Keratinocyte (primary cell): ENCODE measurements at regions not wholly inside any gene's neighbourhood (a gene's known extent, or its start where the extent isn't known, plus 50 kb on each side); places are given as distances from the start of the nearest gene placed in this dataset.

Source experiments
- DNase-seq: peaks from one replicate; pipeline ENCODE4 v3.0.0-alpha.2; 2011; ENCODE audit warnings: low read depth, missing footprints, low spot score
- FAIRE-seq: peaks from 2 replicates; lab custom pipeline; 2011; peaks lifted over from hg19 to GRCh38; lab: Jason Lieb, UNC
- H2AFZ ChIP-seq: 2 replicates; pipeline ENCODE4 v1.6.0; 2012; ENCODE audit warnings: low read length, control low read depth, inconsistent platforms; ENCODE audit not compliant: control insufficient read depth
- H3K27ac ChIP-seq: 2 replicates; pipeline ENCODE4 v1.5.1; 2011; ENCODE audit warnings: low read length; ENCODE audit not compliant: control insufficient read depth, insufficient read depth
- H3K27me3 ChIP-seq: 3 replicates; pipeline ENCODE4 v1.6.0; 2011; ENCODE audit warnings: low read length; ENCODE audit not compliant: control insufficient read depth, insufficient read depth; ENCODE audit errors: extremely low read depth
- H3K36me3 ChIP-seq, 2 experiments: 2 replicates in 1 of 2; 3 replicates in 1 of 2; pipeline ENCODE4 v1.5.1; 2011; ENCODE audit warnings: low read length in 2 of 2, mild to moderate bottlenecking in 1 of 2; ENCODE audit not compliant: control insufficient read depth in 2 of 2, insufficient read depth in 2 of 2; ENCODE audit errors: extremely low read depth in 1 of 2
- H3K4me1 ChIP-seq: 3 replicates; pipeline ENCODE4 v1.5.1; 2011; ENCODE audit warnings: low read length; ENCODE audit not compliant: control insufficient read depth, insufficient read depth; ENCODE audit errors: extremely low read depth
- H3K4me2 ChIP-seq: 3 replicates; pipeline ENCODE4 v1.6.0; 2011; ENCODE audit warnings: low read depth, low read length; ENCODE audit not compliant: control insufficient read depth, insufficient read depth; ENCODE audit errors: extremely low read depth
- H3K4me3 ChIP-seq, 3 experiments: fragments of 200-600 bp in 1 of 3; sonication (generic) in 1 of 3; 2 replicates in 2 of 3; 3 replicates in 1 of 3; pipeline ENCODE4 v1.5.1; 2011 to 2016; ENCODE audit warnings: low read length in 3 of 3, mild to moderate bottlenecking in 3 of 3, control low read depth in 2 of 3, inconsistent platforms in 1 of 3, low read depth in 1 of 3, mixed read lengths in 1 of 3, mixed run types in 1 of 3, moderate library complexity in 1 of 3; ENCODE audit not compliant: control insufficient read depth in 2 of 3, insufficient read depth in 2 of 3; ENCODE audit errors: extremely low read depth in 1 of 3
- H3K79me2 ChIP-seq: 2 replicates; pipeline ENCODE4 v1.6.0; 2012; ENCODE audit warnings: low read length; ENCODE audit not compliant: control insufficient read depth, insufficient read depth
- H3K9ac ChIP-seq: 3 replicates; pipeline ENCODE4 v1.6.0; 2011; ENCODE audit warnings: low read length; ENCODE audit not compliant: control insufficient read depth, insufficient read depth; ENCODE audit errors: extremely low read depth
- H3K9me1 ChIP-seq: 3 replicates; pipeline ENCODE4 v1.6.0; 2011; ENCODE audit warnings: low read length; ENCODE audit not compliant: control insufficient read depth, insufficient read depth; ENCODE audit errors: extremely low read depth
- H3K9me3 ChIP-seq: 2 replicates; pipeline ENCODE4 v1.5.1; 2012; ENCODE audit warnings: low read depth, low read length; ENCODE audit not compliant: control insufficient read depth
- H4K20me1 ChIP-seq: 3 replicates; pipeline ENCODE4 v1.6.0; 2011; ENCODE audit warnings: low read length; ENCODE audit not compliant: control insufficient read depth, insufficient read depth; ENCODE audit errors: extremely low read depth
- EZH2 ChIP-seq: IDR thresholded peaks from one replicate; pipeline ENCODE4 v1.6.1; 2012; ENCODE audit warnings: inconsistent platforms, mild to moderate bottlenecking, low read length, moderate library complexity
- dilution Hi-C: fragments of 300-500 bp; cut with MboI; formaldehyde crosslinking; loops from one replicate; pipeline ENCODE4 v1.7.0; 2020; ENCODE audit warnings: low sequenced_read_pairs; ENCODE audit not compliant: extremely low pct_ligation_motif_present
- TF ChIP-seq, protein P1 (sequence below), 3 experiments: IDR thresholded peaks in 1 of 3; conservative IDR thresholded peaks in 1 of 3; optimal IDR thresholded peaks in 1 of 3; 2 replicates in 2 of 3; 3 replicates in 1 of 3; pipeline versions ENCODE3 to v1.5.1; 2011; ENCODE audit warnings: low read length in 3 of 3, mild to moderate bottlenecking in 3 of 3, moderate library complexity in 2 of 3, control low read depth in 1 of 3, inconsistent platforms in 1 of 3; ENCODE audit not compliant: insufficient read depth in 2 of 3; ENCODE audit errors: extremely low read depth in 1 of 3

- Histone ChIP-seq H3K4me1 (peaks cover 35% of the 10 kb centered on the region), H3K27me3 (no peaks in the 10 kb centered on the region), H3K9me1 (no peaks in the 10 kb centered on the region), H3K4me2 (no peak overlapping the region), H3K9ac (no peak overlapping the region), H3K79me2 (no peaks in the 10 kb centered on the region), H2AFZ (no peak overlapping the region), H3K27ac (no peak overlapping the region), H3K36me3 (no peaks in the 10 kb centered on the region), H3K9me3 (no peaks in the 10 kb centered on the region), H3K4me3 (no peak overlapping the region), H4K20me1 (no peaks in the 10 kb centered on the region)
- no peak for FAIRE-seq
- TF ChIP-seq, protein P1, sequence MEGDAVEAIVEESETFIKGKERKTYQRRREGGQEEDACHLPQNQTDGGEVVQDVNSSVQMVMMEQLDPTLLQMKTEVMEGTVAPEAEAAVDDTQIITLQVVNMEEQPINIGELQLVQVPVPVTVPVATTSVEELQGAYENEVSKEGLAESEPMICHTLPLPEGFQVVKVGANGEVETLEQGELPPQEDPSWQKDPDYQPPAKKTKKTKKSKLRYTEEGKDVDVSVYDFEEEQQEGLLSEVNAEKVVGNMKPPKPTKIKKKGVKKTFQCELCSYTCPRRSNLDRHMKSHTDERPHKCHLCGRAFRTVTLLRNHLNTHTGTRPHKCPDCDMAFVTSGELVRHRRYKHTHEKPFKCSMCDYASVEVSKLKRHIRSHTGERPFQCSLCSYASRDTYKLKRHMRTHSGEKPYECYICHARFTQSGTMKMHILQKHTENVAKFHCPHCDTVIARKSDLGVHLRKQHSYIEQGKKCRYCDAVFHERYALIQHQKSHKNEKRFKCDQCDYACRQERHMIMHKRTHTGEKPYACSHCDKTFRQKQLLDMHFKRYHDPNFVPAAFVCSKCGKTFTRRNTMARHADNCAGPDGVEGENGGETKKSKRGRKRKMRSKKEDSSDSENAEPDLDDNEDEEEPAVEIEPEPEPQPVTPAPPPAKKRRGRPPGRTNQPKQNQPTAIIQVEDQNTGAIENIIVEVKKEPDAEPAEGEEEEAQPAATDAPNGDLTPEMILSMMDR (optimal IDR thresholded peaks at IDR 0.05 in 1 of 3, IDR thresholded peaks at IDR 0.05 in 1 of 3, conservative IDR thresholded peaks at IDR 0.05 in 1 of 3; ENCODE audit: extremely low read depth in 1 of 3, insufficient read depth in 2 of 3, low read length in 3 of 3) = no peak
- TF ChIP-seq EZH2 = no peak
- dilution Hi-C loops = no loop called here
- DNase-seq = no peak
These were observed 92.7 kb downstream of the LITAF start for GRCh38 chr16:11494029-11494428.

DNA sequence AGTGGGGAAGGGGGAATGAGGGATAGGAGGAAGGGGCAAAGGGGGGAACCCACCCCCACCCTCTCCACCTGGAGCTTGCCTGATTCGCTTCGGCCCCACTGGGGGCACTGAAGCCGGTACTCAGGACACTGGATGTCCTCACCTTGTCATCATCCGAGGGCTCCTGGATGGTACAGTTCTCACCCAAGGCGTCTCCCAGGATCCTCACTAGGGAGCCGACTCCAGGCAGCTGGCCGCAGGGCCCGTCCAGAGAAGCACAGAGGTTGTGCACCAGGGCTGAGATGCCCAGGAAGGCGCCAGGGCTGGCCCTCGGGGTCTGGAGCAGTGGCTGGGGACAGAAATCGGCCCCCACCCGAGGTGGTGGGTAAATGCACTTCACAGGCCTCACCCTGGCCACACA lies 92.3 kb downstream of the LITAF start:
- Histone ChIP-seq H3K4me2 (no peak overlapping the region), H2AFZ (no peak overlapping the region), H3K9ac (no peak overlapping the region), H3K9me3 (no peaks in the 10 kb centered on the region), H3K27me3 (no peaks in the 10 kb centered on the region), H3K4me1 (peaks cover 38% of the 10 kb centered on the region), H3K27ac (no peak overlapping the region), H3K36me3 (no peaks in the 10 kb centered on the region), H3K79me2 (no peaks in the 10 kb centered on the region), H3K4me3 (no peak overlapping the region), H3K9me1 (no peaks in the 10 kb centered on the region), H4K20me1 (no peaks in the 10 kb centered on the region)
- dilution Hi-C loops = no loop called here
- DNase-seq = no peak
- TF ChIP-seq, protein P1 (optimal IDR thresholded peaks at IDR 0.05 in 1 of 3, IDR thresholded peaks at IDR 0.05 in 1 of 3, conservative IDR thresholded peaks at IDR 0.05 in 1 of 3; ENCODE audit: extremely low read depth in 1 of 3, insufficient read depth in 2 of 3, low read length in 3 of 3) = no peak
- TF ChIP-seq EZH2 = no peak
- FAIRE-seq = no peak
